GM18511 (cell line): ENCODE measurements at regions not wholly inside any gene's neighbourhood (a gene's known extent, or its start where the extent isn't known, plus 50 kb on each side); places are given as distances from the start of the nearest gene placed in this dataset.

ENCODE experiments used
- ATAC-seq: cut with Tn5 transposase; IDR thresholded peaks from one replicate; pipeline ENCODE4 v1.9.1; 2021; ENCODE audit warnings: mild to moderate bottlenecking, moderate library complexity; ENCODE audit not compliant: unreplicated experiment

DNA sequence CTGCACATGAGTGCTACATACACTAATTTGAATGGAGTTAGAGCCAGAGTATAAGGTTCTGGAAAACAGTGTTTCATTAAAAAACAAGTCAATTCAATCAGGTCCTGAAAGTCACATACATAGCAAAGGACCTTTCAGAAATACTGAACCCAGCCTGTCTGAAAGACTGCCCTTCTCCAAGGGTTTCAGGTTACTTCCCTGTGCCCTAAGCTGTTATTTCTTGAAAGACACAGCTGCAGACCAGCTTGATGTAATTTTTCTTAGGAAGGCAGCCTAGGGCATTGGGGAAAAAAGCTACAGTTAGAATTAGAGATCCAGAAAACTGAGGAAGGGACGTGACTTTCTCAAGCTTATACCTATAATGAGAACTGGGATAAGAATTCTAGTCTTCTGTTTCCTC, 155.9 kb upstream of the MAOA start:
- ATAC-seq = no peak

DNA sequence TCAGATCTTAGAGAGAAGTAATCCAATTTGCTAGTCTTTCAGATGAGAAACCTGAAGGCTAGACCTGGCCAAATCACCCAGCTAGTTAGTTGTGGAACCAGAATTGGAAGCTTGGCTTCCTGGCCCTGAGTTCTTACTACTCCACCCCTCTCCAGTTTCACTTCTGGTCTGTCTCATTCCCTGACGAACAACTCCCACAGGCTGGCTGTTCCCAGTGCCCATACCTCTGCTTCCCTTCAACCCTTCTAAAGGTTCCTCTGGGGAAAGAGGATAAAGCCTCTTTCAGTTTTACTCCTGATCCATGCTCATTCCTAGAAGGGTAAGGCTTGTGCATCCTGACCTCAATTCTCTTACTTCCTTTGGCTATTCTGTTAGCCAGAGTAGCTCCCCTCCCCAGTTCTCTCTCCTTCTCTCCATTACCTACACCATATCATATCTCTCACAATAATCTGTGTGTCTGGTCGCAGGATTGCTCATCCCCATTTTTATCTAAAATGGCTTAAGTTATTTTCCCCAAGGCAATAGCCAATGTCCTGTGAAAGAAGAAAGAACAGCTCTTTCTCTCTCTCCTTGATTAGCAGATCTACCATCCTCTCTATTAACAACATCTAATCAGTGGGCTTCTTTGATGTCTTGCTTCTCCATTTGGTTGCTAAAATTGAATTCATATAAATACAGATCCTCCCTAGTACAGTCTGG, 155.0 kb upstream of the MAOA start:
- no peak for ATAC-seq

DNA sequence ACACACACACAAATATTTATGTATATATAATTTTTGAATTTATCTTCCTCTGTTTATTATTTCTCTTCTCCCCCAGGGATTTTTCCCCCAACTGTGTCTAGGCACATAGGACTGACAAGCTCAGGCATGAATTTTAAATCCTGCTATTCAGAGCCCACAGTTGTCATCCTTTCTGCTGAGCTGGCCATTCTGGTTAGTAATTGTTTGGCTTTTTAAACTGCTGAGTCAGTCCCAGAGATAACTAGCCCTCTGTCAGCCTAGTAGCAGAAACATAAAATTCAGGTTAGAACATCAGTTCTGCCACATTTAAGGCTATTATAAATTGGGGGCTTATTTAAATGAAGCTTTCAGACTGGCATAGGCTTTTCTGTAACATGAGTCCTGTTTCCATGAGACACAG, 151.7 kb upstream of the MAOA start:
- ATAC-seq = no peak

DNA sequence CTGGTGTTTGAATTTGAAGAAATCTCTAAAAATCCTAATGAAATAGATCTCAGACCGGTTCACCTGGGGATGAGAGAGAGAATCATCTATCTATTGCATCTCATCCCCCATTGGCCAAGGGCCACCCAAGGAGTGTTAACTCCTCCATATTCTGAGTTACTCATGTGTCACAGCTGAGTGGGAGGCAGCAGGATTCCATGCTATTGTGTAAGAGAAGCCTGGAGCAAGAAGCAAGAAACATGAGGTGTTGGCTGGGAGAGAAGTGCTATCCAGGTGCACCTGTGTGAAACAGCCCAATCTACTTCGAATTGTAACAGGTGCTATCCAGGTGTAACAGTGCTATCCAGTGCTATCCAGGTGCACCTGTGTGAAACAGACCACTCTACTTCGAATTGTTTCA, 150.3 kb upstream of the MAOA start:
- ATAC-seq = no peak

DNA sequence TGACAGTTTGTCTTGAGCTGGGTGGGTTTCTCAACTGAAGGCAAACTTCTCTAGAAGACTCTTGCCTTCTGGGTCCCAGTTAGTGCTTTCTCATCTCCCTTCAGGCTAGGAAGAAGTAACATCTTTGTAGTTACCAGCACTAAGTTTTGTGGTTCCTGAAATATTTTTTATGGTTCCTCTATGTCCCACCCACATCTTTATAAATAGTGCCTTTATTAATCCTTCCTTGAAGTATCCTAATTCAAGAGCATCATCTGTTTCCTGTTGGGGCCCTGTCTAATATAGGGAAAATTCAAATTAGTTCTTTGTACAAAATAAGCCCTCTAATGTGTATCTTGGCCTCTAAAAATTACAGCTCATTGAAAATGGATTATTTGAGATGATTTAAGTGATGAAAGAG, 147.4 kb upstream of the MAOA start:
- no peak for ATAC-seq

DNA sequence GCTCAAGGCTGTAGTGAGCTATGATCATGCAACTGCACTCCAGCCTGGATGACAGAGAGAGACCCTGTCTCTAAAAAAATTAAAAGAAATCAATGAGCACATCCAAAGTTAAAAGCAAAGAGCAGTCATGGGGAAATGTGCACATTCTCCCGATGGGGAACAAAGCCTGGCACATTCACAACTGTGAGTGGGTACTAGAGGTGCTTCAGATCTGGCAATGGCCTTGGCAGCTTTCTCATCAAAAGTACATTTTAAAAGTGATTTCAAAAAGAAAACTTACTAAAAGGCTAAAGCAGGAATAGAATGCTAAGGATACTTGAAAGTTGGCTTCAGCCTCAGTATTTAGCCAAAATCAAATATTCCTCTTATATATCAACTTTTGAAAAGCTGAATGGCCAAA, 145.9 kb upstream of the MAOA start:
- ATAC-seq = no peak

DNA sequence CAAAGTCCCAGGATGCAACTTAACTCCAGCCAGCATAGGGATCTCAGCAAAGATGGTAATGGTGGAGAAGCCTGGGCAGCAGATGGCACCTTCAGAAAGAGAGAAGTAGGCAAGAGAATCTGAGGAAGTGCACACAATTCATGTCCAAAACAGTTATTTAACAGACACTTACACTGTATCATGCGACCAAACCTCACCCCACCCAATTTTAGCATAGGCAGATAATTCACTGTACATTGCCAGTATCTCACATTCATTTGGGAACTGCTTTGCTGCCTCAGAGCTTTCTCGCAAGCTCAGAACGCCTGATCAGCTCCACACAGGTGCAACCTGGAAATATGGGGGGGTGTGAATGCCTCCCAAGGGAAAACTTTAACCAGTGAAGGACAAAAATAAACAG, 143.0 kb upstream of the MAOA start:
- ATAC-seq = no peak

DNA sequence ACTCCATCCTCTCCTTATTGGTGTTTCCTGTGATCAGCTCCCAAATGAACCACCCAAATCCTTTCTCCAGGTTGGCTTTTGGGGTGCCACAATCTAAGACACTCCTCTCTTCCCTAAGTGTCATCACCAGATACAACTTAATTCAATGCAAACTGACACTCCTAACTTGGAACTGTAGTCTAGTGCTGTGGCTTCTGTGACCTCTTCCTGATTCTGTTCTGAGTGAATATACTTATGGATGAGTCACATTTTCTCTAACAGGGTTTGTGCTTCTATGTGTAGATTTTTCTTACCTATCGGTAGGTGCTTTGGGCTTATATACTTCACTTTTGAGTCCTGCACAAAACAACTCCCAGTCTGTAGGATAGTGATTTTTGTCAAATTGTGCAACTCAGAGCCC, 141.3 kb upstream of the MAOA start:
- no peak for ATAC-seq

DNA sequence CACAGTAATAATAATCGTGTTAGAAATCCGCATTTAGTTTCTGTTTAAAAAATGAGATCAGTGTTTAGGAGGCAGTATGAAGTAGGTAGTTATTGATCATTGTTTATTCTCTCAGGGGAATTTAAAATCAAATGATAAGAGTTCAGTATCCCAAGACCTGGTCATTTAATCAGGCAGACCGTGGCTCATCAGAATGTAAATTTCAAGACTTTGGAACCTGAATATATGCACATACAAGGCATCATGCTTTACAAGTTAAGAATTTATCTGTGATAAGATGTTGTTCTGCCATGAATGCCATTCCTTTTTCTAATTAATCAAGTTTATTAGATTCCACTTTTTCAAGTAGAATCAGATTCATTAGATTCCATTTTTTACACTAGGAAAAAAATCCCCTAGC, 133.5 kb upstream of the MAOA start:
- ATAC-seq = no peak

DNA sequence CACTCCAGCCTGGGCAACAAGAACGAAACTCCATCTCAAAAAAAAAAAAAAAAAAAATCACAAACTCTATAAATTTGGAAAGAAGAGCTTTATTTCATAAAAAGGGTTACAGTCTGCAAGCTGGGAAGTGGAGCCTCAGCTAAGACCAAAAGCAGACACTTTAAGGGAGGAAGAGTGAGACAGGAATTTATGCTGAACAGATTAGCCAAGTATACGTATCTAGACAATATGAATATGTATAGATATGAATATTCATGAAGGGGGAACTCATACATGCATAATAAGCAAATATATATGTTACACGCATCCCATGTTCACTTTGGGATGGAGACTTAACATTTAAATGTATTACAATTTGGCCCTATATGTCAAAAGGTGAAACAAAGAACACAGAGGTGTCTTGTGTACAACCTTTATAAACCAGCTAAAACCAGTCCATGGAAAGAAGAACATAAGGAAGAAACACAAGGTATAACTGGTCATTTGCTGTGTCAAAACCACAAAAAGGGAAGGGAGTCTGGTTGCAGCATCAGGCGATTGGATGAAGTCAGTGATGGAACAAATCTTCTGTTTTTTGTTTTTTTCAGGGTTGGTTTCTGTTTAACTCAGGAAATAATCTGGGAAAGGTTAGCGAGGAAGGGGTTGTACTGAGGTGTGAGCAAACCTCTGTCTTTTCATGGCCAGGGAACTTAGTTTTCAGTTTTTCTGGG, 130.0 kb upstream of the MAOA start:
- ATAC-seq = no peak

DNA sequence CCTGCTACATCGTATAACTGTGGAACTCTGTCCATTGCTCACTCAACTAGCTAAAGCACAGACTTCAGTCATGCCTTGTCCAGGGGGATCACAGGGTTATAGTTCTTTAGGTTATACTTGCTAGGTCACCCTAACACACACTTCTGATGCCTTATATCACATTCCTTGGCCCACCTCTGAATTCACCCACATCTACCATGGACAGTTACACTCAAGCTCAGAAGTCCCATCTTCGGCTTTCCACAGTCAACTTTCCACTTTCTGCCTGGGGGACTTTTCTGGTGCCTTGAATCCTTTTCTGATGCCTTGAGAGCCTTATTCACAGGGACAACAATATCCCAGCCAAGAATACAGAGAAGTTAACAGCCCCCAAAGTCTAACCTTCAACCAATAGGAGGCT, 129.2 kb upstream of the MAOA start:
- ATAC-seq = no peak

DNA sequence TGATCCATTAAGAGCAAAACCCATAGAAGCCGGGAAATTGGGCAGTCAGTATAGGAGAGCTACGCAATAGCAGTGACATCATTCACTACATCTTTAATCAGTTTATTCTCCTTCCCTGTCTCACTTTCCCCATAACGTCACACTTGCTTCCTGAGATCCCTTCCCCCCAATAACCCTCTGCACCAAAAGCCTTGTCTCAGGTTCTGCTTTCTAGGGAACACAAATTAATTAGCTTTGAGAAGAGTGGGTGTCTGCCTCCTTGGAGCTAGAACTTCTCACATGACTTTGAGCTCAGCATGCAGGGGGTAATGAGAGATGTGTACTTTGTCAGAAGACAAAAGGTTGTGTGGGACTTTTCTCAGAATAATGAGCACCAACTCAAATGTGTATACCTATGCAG, 128.3 kb upstream of the MAOA start:
- ATAC-seq = no peak

DNA sequence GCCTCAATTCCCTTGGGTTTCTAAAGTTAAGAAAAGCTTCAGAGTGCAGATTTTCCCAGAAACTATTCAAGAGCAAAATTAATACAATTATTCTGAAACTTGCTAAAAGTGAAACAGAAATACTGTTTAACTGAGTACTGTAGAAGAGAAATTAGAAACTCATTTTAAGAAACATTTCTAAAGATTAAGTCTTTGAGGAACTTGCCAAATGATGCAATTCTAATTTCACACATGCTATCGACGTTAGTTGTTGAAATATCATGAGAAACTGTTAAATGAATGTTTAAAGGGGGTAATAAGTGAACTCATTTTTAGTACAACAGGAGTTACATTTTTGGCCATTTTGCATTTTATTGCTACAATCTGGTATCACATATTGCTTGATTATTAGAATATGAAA, 125.3 kb upstream of the MAOA start:
- no peak for ATAC-seq

DNA sequence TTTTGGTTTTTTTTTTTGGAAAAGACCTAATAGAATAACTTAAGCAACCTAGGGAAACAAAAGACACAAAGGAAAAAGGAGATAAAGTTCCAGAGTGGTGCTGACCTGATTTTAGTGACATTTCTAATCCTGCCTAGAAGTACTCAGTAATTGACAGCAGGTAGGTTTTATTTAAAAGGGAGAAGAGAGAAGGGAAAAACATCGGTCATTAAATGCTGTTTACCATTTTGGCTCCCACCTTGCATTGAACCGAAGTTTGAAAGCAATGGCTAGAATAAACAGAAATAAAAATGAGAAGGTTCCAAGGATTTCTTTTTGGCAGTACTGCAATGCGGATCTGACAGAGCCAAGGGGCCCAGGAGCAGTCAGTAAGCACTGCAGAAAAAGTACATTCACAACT, 115.8 kb upstream of the MAOA start:
- ATAC-seq = no peak

DNA sequence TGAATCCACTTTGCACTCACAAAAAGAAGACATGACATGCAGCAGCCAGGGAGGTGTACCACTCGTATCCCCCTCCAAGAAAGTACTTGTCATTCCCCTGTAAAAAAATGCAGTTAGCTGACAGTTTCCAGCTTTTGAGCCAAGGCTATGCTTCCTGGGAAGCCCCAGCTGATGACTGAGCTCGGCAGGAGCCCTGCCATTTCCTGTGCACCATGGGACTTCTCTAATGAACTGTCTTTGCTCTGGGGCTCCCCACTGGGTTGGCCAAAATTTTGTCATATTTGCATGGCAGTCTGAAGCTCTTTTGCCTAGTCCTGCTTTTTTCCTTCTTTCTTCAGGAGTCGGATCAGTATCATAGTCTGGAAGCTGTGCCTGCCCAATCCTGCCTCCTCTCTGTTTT, 104.5 kb upstream of the MAOA start:
- ATAC-seq = no peak

DNA sequence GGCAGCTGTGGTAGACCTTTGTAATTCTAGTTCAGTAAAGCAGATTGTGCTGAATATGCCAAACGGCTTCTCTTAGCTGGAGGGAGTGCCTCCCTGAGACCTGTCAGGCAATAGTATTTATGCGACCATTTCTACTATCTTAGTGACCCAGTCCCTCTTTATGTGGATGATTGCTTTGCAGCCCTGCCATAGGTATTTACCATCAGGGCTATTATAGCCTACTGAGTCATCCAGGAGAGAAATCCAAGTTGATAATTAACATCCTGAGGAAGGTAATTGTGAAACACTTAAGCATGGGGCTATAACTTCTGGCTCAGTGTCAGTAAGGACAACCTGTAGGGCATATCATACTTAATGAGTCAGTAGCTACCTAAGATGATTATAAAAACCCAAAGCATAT, 103.9 kb upstream of the MAOA start:
- no peak for ATAC-seq

DNA sequence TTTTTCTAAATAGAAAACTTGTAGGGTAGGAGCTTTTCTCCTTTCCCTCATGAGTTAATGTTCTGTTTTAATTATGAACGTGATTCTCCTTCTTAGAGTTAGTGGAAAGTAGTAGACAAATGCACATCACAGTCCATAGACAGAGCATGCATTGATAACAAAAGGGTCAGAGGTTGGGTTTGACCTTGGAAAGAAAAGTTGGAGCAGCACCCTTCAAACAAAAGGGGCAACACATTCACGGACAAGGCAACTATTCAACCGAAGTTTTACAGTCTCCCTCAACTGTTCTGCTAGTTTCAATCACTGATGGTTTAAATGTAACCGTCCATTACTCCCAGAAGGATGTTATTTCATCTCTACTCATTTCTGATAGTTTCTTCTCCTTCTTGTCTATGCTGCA, 103.4 kb upstream of the MAOA start:
- no peak for ATAC-seq

DNA sequence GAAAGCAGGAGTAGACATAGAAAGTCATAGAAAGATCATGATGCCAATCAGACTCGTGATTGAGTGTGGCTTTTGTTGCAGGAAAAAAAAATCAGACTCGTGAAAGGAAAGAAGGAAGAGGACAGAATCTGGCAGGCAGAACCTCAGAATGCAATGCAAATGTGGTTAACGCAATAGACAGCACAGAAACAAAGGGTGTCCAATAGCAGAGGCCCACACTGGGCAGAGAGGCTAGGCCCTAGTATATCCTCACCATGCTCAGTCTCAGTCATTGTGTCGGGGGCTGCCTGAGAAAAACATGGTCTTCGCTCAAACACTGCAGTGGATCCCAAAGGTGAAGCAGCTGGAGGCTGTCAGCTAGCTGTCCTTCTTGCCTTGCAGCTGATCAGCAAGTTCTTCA, 102.8 kb upstream of the MAOA start:
- no peak for ATAC-seq

DNA sequence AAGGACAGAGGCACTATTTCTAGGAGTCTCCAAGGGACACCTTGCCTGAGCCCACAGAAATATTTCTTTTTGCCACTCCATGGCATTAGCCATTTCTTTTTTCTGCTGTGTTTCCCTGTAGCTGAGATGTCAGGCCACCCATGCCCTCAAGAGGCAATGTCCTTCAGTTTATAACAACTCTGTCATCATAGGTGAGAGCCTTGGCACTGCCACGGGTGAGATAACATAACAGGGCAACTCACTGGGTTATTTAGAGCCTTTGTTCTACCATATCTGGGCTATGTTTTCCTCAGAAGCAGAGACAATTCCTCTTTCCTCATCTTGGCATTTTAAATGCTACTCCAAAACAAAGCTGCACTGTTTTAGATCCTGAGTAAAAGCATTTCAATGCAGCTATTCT, 99.9 kb upstream of the MAOA start:
- no peak for ATAC-seq

DNA sequence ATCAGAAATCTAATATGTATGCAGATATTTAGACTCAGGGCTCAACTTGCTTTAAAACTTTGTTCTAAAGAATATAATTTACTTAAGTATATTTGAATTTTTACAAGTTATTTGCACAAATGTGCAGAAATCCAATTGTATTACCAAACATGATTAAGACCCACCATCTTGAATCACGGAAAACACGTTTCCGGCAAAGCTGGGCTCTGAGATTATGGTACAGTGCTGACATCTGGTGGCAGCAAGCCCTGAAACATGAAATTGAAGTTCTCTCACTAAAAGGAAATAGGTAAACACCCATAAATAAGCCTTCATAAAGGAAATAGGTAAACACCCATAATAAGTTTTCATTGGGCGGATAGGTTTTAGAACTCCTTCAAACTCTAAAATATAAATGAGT, 98.3 kb upstream of the MAOA start:
- ATAC-seq = no peak

DNA sequence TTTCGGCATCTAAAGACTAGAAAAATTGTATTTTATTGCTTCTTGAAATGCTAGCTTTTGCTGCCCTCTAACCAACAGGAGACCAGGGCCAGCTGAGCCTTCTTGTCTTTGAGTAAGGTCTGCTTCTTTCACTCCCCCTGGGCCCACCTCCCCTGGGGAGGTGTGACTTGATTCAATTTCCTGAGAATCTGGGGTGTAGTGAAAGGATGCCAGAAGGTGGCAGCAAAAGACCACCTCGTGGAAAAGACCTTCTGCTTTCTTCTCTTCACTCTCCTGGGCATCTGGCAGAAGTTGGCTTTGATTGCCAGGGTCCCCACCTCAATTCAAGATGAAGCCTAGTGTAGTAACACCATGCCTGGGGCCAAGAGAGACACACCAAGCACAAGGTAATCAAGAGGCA, 96.5 kb upstream of the MAOA start:
- ATAC-seq = no peak

DNA sequence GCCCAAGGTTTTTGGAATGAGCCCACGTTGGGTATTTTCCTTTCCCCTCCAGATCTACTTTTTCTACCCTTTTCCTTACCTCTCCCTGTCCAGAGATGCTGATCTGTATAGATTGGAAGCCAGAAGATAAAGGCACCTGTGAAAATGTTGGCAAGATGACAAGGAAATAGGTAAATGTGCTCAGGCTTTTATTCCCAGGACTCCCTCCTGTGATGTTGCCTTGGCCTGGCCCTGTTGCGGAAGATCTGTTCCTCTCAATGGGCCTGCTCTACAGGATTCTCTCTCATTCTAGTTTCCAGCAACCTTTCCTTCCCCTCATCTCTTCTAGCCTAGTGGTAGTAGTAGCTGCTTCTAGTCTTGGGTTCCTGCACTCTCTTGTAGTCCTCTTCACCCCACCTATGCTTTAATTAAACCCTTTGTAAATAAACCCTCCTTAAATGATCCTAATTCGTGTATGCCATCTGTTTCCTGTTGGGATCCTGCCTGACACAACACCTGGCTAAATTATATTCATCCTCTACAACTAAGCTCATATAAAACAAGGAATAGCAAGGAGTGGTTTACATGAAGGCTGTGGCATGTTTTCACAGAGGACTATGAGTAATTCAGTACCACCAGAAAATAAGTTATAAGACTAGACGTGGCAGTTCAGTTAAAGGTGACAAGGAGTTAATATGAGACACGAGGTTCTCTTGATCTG, 95.7 kb upstream of the MAOA start:
- no peak for ATAC-seq
